ENCODE measurements at regions not wholly inside any gene's neighbourhood (a gene's known extent, or its start where the extent isn't known, plus 50 kb on each side); places are given as distances from the start of the nearest gene placed in this dataset.

GRCh38 chr3:177530908-177531307, 333.6 kb upstream of the TBL1XR1 start:
- no peak overlapping the region for H3K18ac ChIP-seq (ENCODE audit: low read length)
- no peak overlapping the region for H4K12ac ChIP-seq (ENCODE audit: low read depth, low read length)
- no peaks in the 10 kb centered on the region for H3K79me2 ChIP-seq (ENCODE audit: control insufficient read depth, insufficient read depth, low read length, poor library complexity)
- H2BK5ac ChIP-seq (ENCODE audit: low read depth, low read length, poor library complexity), result no peak overlapping the region
- H3K79me1 ChIP-seq (ENCODE audit: low read length), result peaks cover 2% of the 10 kb centered on the region
- no peak overlapping the region for H3K9ac ChIP-seq (ENCODE audit: low read length)
- no peak overlapping the region for H4K91ac ChIP-seq (ENCODE audit: low read depth, low read length)
- no peak overlapping the region for H3K4ac ChIP-seq (ENCODE audit: low read depth, low read length)
- WGBS (ENCODE audit: extremely low coverage, insufficient coverage, insufficient read length), result no CpG with 5 or more reads among the region's 5 CpGs
- no peak for DNase-seq
- no peaks in the 10 kb centered on the region for H3K27me3 ChIP-seq (ENCODE audit: insufficient read depth, low read length)
- no peak overlapping the region for H4K8ac ChIP-seq (ENCODE audit: low read depth, low read length)
- no peak overlapping the region for H3K4me3 ChIP-seq (ENCODE audit: low read depth, low read length)
- H3K9me3 ChIP-seq (ENCODE audit: insufficient read depth, low read depth, low read length), result peaks cover 4% of the 10 kb centered on the region
- no peaks in the 10 kb centered on the region for H3K36me3 ChIP-seq (ENCODE audit: control insufficient read depth in 1 of 2, insufficient read depth in 2 of 2, low read length in 2 of 2)
- H3K4me1 ChIP-seq (ENCODE audit: control insufficient read depth in 1 of 2, insufficient read depth in 2 of 2, low read length in 2 of 2), result peaks cover 0 to 5% of the 10 kb centered on the region in 2 experiments
- no peak overlapping the region for H2BK120ac ChIP-seq (ENCODE audit: insufficient read depth, low read length, poor library complexity)
- no peak overlapping the region for H2AK5ac ChIP-seq (ENCODE audit: low read length)
- H3K23ac ChIP-seq (ENCODE audit: low read length), result no peak overlapping the region
- no peak overlapping the region for H3K4me2 ChIP-seq (ENCODE audit: low read length)
- H2BK12ac ChIP-seq (ENCODE audit: low read length), result peak overlapping the region; percentile 78
- no peak overlapping the region for H3K27ac ChIP-seq (ENCODE audit: low read depth, low read length)
- no peak overlapping the region for H2AFZ ChIP-seq (ENCODE audit: insufficient read depth, low read length, poor library complexity)
- no peak overlapping the region for H3K14ac ChIP-seq (ENCODE audit: low read length)

- H3K9ac ChIP-seq (ENCODE audit: low read length), result no peak overlapping the region
- H3K79me2 ChIP-seq (ENCODE audit: control insufficient read depth, insufficient read depth, low read length, poor library complexity), result no peaks in the 10 kb centered on the region
- no peak overlapping the region for H3K27ac ChIP-seq (ENCODE audit: low read depth, low read length)
- no peak overlapping the region for H3K4me3 ChIP-seq (ENCODE audit: low read depth, low read length)
- no CpG with 5 or more reads among the region's 2 CpGs for WGBS (ENCODE audit: extremely low coverage, insufficient coverage, insufficient read length)
- no peak overlapping the region for H4K12ac ChIP-seq (ENCODE audit: low read depth, low read length)
- no peak overlapping the region for H3K4ac ChIP-seq (ENCODE audit: low read depth, low read length)
- no peak overlapping the region for H3K18ac ChIP-seq (ENCODE audit: low read length)
- no peak overlapping the region for H4K8ac ChIP-seq (ENCODE audit: low read depth, low read length)
- H3K36me3 ChIP-seq (ENCODE audit: control insufficient read depth in 1 of 2, insufficient read depth in 2 of 2, low read length in 2 of 2), result no peaks in the 10 kb centered on the region
- no peak overlapping the region for H3K23ac ChIP-seq (ENCODE audit: low read length)
- H2AK5ac ChIP-seq (ENCODE audit: low read length), result no peak overlapping the region
- no peak overlapping the region for H3K14ac ChIP-seq (ENCODE audit: low read length)
- H3K9me3 ChIP-seq (ENCODE audit: insufficient read depth, low read depth, low read length), result no peaks in the 10 kb centered on the region
- no peak overlapping the region for H2BK5ac ChIP-seq (ENCODE audit: low read depth, low read length, poor library complexity)
- H4K91ac ChIP-seq (ENCODE audit: low read depth, low read length), result no peak overlapping the region
- H3K4me2 ChIP-seq (ENCODE audit: low read length), result no peak overlapping the region
- no peak overlapping the region for H2BK12ac ChIP-seq (ENCODE audit: low read length)
- DNase-seq, result no peak
- H2AFZ ChIP-seq (ENCODE audit: insufficient read depth, low read length, poor library complexity), result no peak overlapping the region
- H3K79me1 ChIP-seq (ENCODE audit: low read length), result no peaks in the 10 kb centered on the region
- no peaks in the 10 kb centered on the region for H3K27me3 ChIP-seq (ENCODE audit: insufficient read depth, low read length)
- peaks cover 0 to 2% of the 10 kb centered on the region in 2 experiments for H3K4me1 ChIP-seq (ENCODE audit: control insufficient read depth in 1 of 2, insufficient read depth in 2 of 2, low read length in 2 of 2)
- H2BK120ac ChIP-seq (ENCODE audit: insufficient read depth, low read length, poor library complexity), result no peak overlapping the region
These were observed 339.6 kb upstream of the TBL1XR1 start for GRCh38 chr3:177536873-177537272.

GRCh38 chr3:177537612-177538011, 340.3 kb upstream of the TBL1XR1 start:
- H2BK5ac ChIP-seq (ENCODE audit: low read depth, low read length, poor library complexity), result no peak overlapping the region
- no peak overlapping the region for H2AK5ac ChIP-seq (ENCODE audit: low read length)
- H2BK12ac ChIP-seq (ENCODE audit: low read length), result no peak overlapping the region
- H2AFZ ChIP-seq (ENCODE audit: insufficient read depth, low read length, poor library complexity), result no peak overlapping the region
- H3K79me1 ChIP-seq (ENCODE audit: low read length), result no peaks in the 10 kb centered on the region
- H4K12ac ChIP-seq (ENCODE audit: low read depth, low read length), result no peak overlapping the region
- no peak overlapping the region for H3K18ac ChIP-seq (ENCODE audit: low read length)
- no peaks in the 10 kb centered on the region for H3K79me2 ChIP-seq (ENCODE audit: control insufficient read depth, insufficient read depth, low read length, poor library complexity)
- no peaks in the 10 kb centered on the region for H3K9me3 ChIP-seq (ENCODE audit: insufficient read depth, low read depth, low read length)
- no peak overlapping the region for H3K14ac ChIP-seq (ENCODE audit: low read length)
- no peak overlapping the region for H3K4me3 ChIP-seq (ENCODE audit: low read depth, low read length)
- DNase-seq, result no peak
- no peak overlapping the region for H3K27ac ChIP-seq (ENCODE audit: low read depth, low read length)
- no CpG with 5 or more reads among the region's 1 CpG for WGBS (ENCODE audit: extremely low coverage, insufficient coverage, insufficient read length)
- no peak overlapping the region for H3K9ac ChIP-seq (ENCODE audit: low read length)
- H3K23ac ChIP-seq (ENCODE audit: low read length), result no peak overlapping the region
- no peak overlapping the region for H4K8ac ChIP-seq (ENCODE audit: low read depth, low read length)
- H3K4ac ChIP-seq (ENCODE audit: low read depth, low read length), result no peak overlapping the region
- H3K4me2 ChIP-seq (ENCODE audit: low read length), result no peak overlapping the region
- peaks cover 0 to 2% of the 10 kb centered on the region in 2 experiments for H3K4me1 ChIP-seq (ENCODE audit: control insufficient read depth in 1 of 2, insufficient read depth in 2 of 2, low read length in 2 of 2)
- no peak overlapping the region for H2BK120ac ChIP-seq (ENCODE audit: insufficient read depth, low read length, poor library complexity)
- H3K27me3 ChIP-seq (ENCODE audit: insufficient read depth, low read length), result no peaks in the 10 kb centered on the region
- H3K36me3 ChIP-seq (ENCODE audit: control insufficient read depth in 1 of 2, insufficient read depth in 2 of 2, low read length in 2 of 2), result no peaks in the 10 kb centered on the region
- H4K91ac ChIP-seq (ENCODE audit: low read depth, low read length), result no peak overlapping the region

GRCh38 chr3:177538048-177538749, 340.9 kb upstream of the TBL1XR1 start:
- no peaks in the 10 kb centered on the region for H3K27me3 ChIP-seq (ENCODE audit: insufficient read depth, low read length)
- no peak overlapping the region for H3K27ac ChIP-seq (ENCODE audit: low read depth, low read length)
- no peak overlapping the region for H2AK5ac ChIP-seq (ENCODE audit: low read length)
- no peak overlapping the region for H2BK5ac ChIP-seq (ENCODE audit: low read depth, low read length, poor library complexity)
- H3K4me3 ChIP-seq (ENCODE audit: low read depth, low read length), result no peak overlapping the region
- H4K91ac ChIP-seq (ENCODE audit: low read depth, low read length), result no peak overlapping the region
- H2BK120ac ChIP-seq (ENCODE audit: insufficient read depth, low read length, poor library complexity), result no peak overlapping the region
- H4K12ac ChIP-seq (ENCODE audit: low read depth, low read length), result no peak overlapping the region
- WGBS (ENCODE audit: extremely low coverage, insufficient coverage, insufficient read length), result no CpG with 5 or more reads among the region's 4 CpGs
- H3K36me3 ChIP-seq (ENCODE audit: control insufficient read depth in 1 of 2, insufficient read depth in 2 of 2, low read length in 2 of 2), result no peaks in the 10 kb centered on the region
- no peaks in the 10 kb centered on the region for H3K79me2 ChIP-seq (ENCODE audit: control insufficient read depth, insufficient read depth, low read length, poor library complexity)
- no peak overlapping the region for H3K18ac ChIP-seq (ENCODE audit: low read length)
- no peak overlapping the region for H3K4ac ChIP-seq (ENCODE audit: low read depth, low read length)
- no peak overlapping the region for H2AFZ ChIP-seq (ENCODE audit: insufficient read depth, low read length, poor library complexity)
- H3K9ac ChIP-seq (ENCODE audit: low read length), result no peak overlapping the region
- no peak overlapping the region for H3K14ac ChIP-seq (ENCODE audit: low read length)
- no peaks in the 10 kb centered on the region for H3K9me3 ChIP-seq (ENCODE audit: insufficient read depth, low read depth, low read length)
- no peak overlapping the region for H3K23ac ChIP-seq (ENCODE audit: low read length)
- H3K79me1 ChIP-seq (ENCODE audit: low read length), result no peaks in the 10 kb centered on the region
- no peak overlapping the region for H3K4me2 ChIP-seq (ENCODE audit: low read length)
- peak; percentile 49 to 82 for DNase-seq
- H4K8ac ChIP-seq (ENCODE audit: low read depth, low read length), result no peak overlapping the region
- no peak overlapping the region for H2BK12ac ChIP-seq (ENCODE audit: low read length)
- peaks cover 0 to 2% of the 10 kb centered on the region in 2 experiments for H3K4me1 ChIP-seq (ENCODE audit: control insufficient read depth in 1 of 2, insufficient read depth in 2 of 2, low read length in 2 of 2)

Data from trophoblast cell (in vitro differentiated cells and primary cell).